SJCRH30 (cell line): ENCODE measurements at regions not wholly inside any gene's neighbourhood (a gene's known extent, or its start where the extent isn't known, plus 50 kb on each side); places are given as distances from the start of the nearest gene placed in this dataset.
A peak's percentile ranks its signal among the peaks of the same experiment; 100 is the strongest.
"Not testable (repeated sequence)": the region's sequence is repeated elsewhere in the genome, so short reads cannot be mapped to it uniquely, and the experiment has no call there.

Source experiments
- DNase-seq, 2 experiments: peaks; one replicate each; pipeline ENCODE4 v3.0.0-alpha.2; 2015 to 2020
- H3K27ac ChIP-seq: fragments of 250-450 bp; sonication (Bioruptor Pico); 2 replicates; pipeline ENCODE4 v1.5.1; 2020; ENCODE audit warnings: mild to moderate bottlenecking, moderate library complexity
- H3K27me3 ChIP-seq: fragments of 250-450 bp; sonication (Bioruptor Pico); 2 replicates; pipeline ENCODE4 v1.5.1; 2020; ENCODE audit warnings: mild to moderate bottlenecking, moderate library complexity
- H3K36me3 ChIP-seq: fragments of 250-450 bp; sonication (Bioruptor Pico); 2 replicates; pipeline ENCODE4 v1.5.1; 2020; ENCODE audit warnings: mild to moderate bottlenecking, moderate library complexity
- H3K4me1 ChIP-seq: fragments of 250-450 bp; sonication (Bioruptor Pico); 2 replicates; pipeline ENCODE4 v1.5.1; 2020; ENCODE audit warnings: mild to moderate bottlenecking, moderate library complexity
- H3K4me3 ChIP-seq: fragments of 250-450 bp; sonication (Bioruptor Pico); 2 replicates; pipeline ENCODE4 v1.5.1; 2020; ENCODE audit warnings: mild to moderate bottlenecking, moderate library complexity
- H3K9me3 ChIP-seq: fragments of 250-450 bp; sonication (Bioruptor Pico); replicated peaks from 2 replicates; pipeline ENCODE4 v1.5.1; 2020; ENCODE audit warnings: mild to moderate bottlenecking, moderate library complexity

DNA sequence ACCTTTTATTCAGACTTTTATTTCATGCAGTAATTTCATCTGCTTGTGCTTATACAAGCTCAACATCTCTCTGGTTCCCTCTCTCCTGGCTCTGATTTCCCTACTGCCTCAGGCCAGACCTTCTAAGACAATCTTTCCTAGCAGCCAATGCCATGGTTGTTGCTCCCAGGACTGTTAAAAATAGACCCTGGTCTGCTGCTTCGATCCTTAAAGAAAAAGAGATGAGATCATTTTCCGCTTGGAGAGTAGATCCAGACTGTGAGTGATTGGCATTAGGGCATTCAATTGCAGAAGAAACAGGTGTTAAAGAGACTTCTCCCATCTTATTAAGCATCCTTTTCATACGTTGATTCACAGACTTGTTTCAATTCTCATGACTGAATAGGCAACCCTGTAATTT is 68.4 kb upstream of the ITGB1 start:
- Histone ChIP-seq H3K4me3 (no peak overlapping the region), H3K36me3 (no peaks in the 10 kb centered on the region), H3K9me3 (no peaks in the 10 kb centered on the region), H3K4me1 (peaks cover 8% of the 10 kb centered on the region), H3K27ac (no peak overlapping the region), H3K27me3 (no peaks in the 10 kb centered on the region)
- DNase-seq, result peak in 1 of 2 experiments; percentile 35

GRCh38 chr10:33025910-33026309 is 67.9 kb upstream of the ITGB1 start:
- H3K4me3 ChIP-seq, result no peak overlapping the region
- no peaks in the 10 kb centered on the region for H3K36me3 ChIP-seq
- H3K27ac ChIP-seq, result no peak overlapping the region
- no peaks in the 10 kb centered on the region for H3K27me3 ChIP-seq
- H3K4me1 ChIP-seq, result peaks cover 8% of the 10 kb centered on the region
- no peak for DNase-seq
- no peaks in the 10 kb centered on the region for H3K9me3 ChIP-seq

DNA sequence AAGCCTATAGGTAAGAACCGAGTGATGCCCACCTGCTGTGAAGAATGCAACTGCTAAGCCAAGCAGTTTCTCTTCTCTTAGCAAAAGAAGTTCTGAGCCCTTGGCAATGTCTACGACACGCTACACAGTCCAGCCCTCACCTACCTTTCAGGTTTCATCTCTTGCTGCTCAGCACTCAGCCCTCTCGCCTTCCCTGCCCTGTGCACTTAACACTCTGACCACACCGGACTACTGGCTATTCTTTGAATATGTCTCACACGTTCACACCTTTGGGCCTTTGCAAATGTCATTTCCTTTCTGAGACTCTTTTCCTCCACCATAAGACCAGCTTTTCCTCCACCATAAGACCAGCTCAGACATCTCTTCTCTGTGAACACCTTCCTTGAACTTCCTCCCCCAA is 67.0 kb upstream of the ITGB1 start:
- Histone ChIP-seq H3K9me3 (no peaks in the 10 kb centered on the region), H3K36me3 (no peaks in the 10 kb centered on the region), H3K4me1 (peaks cover 8% of the 10 kb centered on the region), H3K27ac (no peak overlapping the region), H3K27me3 (no peaks in the 10 kb centered on the region), H3K4me3 (no peak overlapping the region)
- no peak for DNase-seq

DNA sequence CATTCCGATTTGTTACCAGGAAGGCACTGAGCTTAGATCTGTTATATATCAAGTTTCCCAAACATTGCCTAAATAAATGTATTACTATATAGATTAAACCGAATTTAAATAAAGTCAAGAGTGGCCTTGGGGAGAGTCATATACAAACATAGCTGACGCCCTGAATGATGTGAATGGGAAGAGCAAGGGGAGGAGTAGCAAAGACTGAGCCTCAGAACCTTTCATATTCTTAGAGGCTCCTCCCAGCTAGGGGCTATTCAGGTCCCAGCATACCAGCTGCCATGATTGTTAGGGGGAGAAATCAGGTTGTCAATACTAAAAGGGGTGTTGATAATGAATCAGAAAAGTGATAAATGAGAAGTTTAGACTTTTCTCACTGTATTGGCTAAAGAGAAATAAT is 64.7 kb upstream of the ITGB1 start:
- Histone ChIP-seq H3K9me3 (no peaks in the 10 kb centered on the region), H3K36me3 (no peaks in the 10 kb centered on the region), H3K4me3 (no peak overlapping the region), H3K27ac (no peak overlapping the region), H3K4me1 (peaks cover 8% of the 10 kb centered on the region), H3K27me3 (no peaks in the 10 kb centered on the region)
- no peak for DNase-seq

GRCh38 chr10:33022090-33022489 is 64.1 kb upstream of the ITGB1 start:
- no peak overlapping the region for H3K4me3 ChIP-seq
- H3K36me3 ChIP-seq, result no peaks in the 10 kb centered on the region
- no peaks in the 10 kb centered on the region for H3K27me3 ChIP-seq
- DNase-seq, result no peak
- H3K27ac ChIP-seq, result no peak overlapping the region
- H3K9me3 ChIP-seq, result no peaks in the 10 kb centered on the region; the same call in 1 of the 2 replicates
- H3K4me1 ChIP-seq, result peaks cover 8% of the 10 kb centered on the region

GRCh38 chr10:33016988-33017387 is 59.0 kb upstream of the ITGB1 start:
- no peaks in the 10 kb centered on the region; the same call in 1 of the 2 replicates for H3K9me3 ChIP-seq
- no peak for DNase-seq

GRCh38 chr10:33015761-33016547 is 57.9 kb upstream of the ITGB1 start:
- no peaks in the 10 kb centered on the region for H3K36me3 ChIP-seq
- no peak overlapping the region for H3K27ac ChIP-seq
- H3K9me3 ChIP-seq, result no peaks in the 10 kb centered on the region; the same call in 1 of the 2 replicates
- H3K27me3 ChIP-seq, result no peaks in the 10 kb centered on the region
- no peak overlapping the region for H3K4me3 ChIP-seq
- peaks cover 5% of the 10 kb centered on the region for H3K4me1 ChIP-seq
- no peak for DNase-seq

More at GRCh38 chr10:33016988-33017387, 59.0 kb upstream of the ITGB1 start:
- Histone ChIP-seq H3K4me1 (no peaks in the 10 kb centered on the region), H3K27me3 (no peaks in the 10 kb centered on the region), H3K36me3 (no peaks in the 10 kb centered on the region), H3K4me3 (no peak overlapping the region), H3K27ac (no peak overlapping the region)

- peaks cover 21% of the 10 kb centered on the region for H3K4me1 ChIP-seq
- H3K36me3 ChIP-seq, H3K27me3 ChIP-seq, DNase-seq, H3K4me3 ChIP-seq, H3K9me3 ChIP-seq, H3K27ac ChIP-seq: not testable (repeated sequence)
Observed at GRCh38 chr10:33013331-33013730, 55.3 kb upstream of the ITGB1 start.

DNA sequence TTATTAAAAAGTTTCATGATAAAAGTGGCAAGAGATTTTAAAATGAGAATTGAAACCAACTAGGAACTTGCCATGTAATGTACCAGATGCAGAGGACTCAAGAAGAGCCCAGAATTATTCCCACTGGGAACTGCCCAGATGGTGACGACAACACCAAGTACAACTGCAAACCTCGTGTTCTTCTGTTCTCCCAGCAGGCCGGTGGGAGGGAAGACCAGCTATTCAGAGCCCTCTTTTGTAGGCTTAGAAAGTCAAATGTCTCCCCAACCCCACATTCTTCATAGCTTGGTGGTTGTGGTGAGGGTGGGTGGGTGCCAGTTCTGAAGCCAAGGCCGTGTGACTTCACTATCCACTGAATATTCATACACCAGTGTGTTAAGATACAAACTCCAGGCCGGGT is 54.3 kb upstream of the ITGB1 start:
- Histone ChIP-seq H3K4me3 (no peak overlapping the region), H3K9me3 (no peaks in the 10 kb centered on the region; the same call in 1 of the 2 replicates)
- no peak for DNase-seq

DNA sequence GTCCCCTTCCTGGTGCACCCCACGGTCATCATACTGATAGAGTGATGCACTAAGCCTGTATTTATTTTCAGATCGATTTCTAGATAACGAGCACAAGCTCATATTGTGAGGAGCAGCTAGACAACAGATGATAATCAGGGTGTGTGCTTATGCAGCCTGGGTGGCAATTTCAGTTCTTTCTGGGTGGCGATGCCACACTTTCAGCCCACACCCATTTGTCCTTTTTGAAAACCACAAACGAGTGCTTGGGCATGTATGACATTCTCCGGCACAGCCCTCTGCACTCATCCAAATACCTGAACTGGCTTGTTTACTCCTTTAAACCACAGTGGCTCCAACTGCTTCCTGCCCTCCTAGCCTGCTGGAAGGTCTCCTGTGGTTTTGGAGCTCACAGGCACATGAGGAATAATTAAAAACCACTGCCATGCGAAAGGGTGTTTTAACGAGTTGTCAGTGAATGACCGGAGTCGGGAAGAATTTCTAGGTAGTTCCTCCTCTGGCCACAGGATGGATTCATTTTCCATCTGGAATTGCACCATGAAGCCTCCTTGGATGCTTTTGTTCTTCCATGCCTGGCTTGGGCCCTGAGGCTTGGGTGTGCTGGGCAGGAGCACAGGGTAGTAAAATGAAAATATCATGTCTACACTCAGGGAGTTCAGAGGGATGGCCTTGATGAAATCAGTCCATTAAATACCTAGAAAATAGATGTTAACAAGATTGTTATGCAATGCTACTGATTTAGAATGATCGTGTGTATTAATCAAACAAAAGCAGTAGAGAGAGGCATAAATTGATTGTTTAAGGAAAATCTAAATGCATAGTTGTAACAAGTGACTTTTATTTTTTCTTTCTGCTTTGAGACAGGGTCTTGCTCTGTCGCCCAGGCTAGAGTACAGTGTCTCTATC is 52.4 kb upstream of the ITGB1 start:
- peak; percentile 95 to 98 for DNase-seq
- Histone ChIP-seq H3K4me1 (peaks cover 21% of the 10 kb centered on the region), H3K27me3 (no peaks in the 10 kb centered on the region), H3K27ac (peak overlapping the region; percentile 81), H3K4me3 (no peak overlapping the region), H3K9me3 (no peaks in the 10 kb centered on the region; the same call in 1 of the 2 replicates), H3K36me3 (no peaks in the 10 kb centered on the region)

More for the DNA sequence above, 54.3 kb upstream of the ITGB1 start:
- Histone ChIP-seq H3K36me3 (no peaks in the 10 kb centered on the region), H3K27me3 (no peaks in the 10 kb centered on the region), H3K27ac (no peak overlapping the region), H3K4me1 (peaks cover 21% of the 10 kb centered on the region)

DNA sequence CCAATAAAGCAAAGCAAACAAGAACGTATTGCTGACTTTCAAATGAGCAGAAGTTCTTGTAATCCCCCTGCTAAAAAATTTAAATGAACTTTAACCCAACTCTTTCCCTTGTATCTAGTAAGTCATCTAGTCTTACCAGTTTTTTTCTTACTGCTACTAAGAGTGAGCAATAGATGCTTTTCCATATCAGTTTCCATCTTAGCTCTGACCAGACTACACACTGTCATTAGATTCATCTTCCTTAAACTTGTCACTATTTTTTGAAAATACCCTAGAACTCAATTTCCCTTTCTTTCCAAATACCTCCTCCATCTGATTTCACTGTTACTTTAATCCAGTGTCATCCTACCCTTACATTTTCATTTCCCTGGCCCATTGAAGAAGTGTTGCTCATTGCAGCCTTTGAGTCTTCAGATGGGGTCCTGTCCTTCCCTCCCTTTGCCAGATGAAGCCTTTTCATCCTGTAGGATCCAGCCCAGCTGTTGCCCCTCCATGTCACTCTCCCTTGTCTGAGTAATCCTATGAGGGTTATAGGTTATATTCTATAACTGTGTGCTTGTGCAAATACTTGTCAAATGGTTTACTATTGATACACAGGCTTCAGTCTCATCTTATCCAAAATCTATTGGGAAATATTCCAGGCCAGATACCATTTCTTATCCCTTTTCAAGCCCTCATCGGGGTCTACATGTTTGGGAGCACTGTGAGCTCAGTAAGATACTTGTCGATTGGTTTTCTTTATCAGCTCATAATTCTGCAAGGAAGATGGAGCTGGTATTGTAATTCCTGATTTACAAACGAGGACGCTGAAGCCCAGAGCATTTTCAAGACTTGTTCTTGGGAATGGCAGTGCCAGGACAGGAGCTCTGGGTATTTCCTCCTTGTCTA is 51.5 kb upstream of the ITGB1 start:
- H3K27me3 ChIP-seq, result no peaks in the 10 kb centered on the region
- H3K4me1 ChIP-seq, result peaks cover 21% of the 10 kb centered on the region
- H3K36me3 ChIP-seq, result no peaks in the 10 kb centered on the region
- H3K9me3 ChIP-seq, result no peaks in the 10 kb centered on the region
- H3K4me3 ChIP-seq, result no peak overlapping the region
- DNase-seq, result peak; percentile 59 to 72
- H3K27ac ChIP-seq, result peak overlapping the region; percentile 81

- Histone ChIP-seq H3K9me3 (no peaks in the 10 kb centered on the region), H3K4me1 (peaks cover 21% of the 10 kb centered on the region), H3K4me3 (peak overlapping the region; percentile 2; the same call in 1 of the 2 replicates), H3K27ac (peak overlapping the region; percentile 81; the same call in 1 of the 2 replicates), H3K27me3 (no peaks in the 10 kb centered on the region), H3K36me3 (no peaks in the 10 kb centered on the region)
- peak; percentile 74 to 91 for DNase-seq
Observed at GRCh38 chr10:33008499-33009243, 50.6 kb upstream of the ITGB1 start.

DNA sequence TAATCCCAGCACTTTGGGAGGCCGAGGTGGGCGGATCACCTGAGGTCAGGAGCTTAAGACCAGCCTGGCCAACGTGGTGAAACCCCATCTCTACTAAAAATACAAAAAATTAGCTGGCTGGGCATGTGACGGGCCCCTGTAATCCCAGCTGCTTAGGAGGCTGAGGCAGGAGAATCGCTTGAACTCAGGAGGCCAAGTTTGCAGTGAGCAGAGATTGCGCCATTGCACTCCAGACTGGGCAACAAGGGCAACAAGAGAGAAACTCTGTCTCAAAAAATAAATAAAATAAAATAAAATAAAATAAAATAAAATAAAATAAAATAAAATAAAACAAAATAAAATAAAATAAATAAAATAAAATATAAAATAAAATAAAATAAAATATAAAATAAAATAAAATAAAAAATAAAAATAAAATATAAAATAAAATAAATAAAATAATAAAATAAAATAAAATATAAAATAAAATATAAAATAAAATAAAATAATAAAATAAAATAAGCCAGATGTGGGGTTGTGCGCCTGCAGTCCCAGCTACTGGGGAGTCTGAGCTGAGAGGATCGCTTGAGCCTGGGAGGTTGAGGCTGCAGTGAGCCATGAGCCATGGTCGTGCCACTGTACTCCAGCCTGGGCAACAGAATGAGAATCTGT is 49.8 kb upstream of the ITGB1 start:
- H3K9me3 ChIP-seq, H3K27me3 ChIP-seq, H3K27ac ChIP-seq, DNase-seq, H3K4me3 ChIP-seq, H3K36me3 ChIP-seq: not testable (repeated sequence)
- peaks cover 21% of the 10 kb centered on the region for H3K4me1 ChIP-seq
